Ovary (tissue), 7 donors: ENCODE measurements at regions not wholly inside any gene's neighbourhood (a gene's known extent, or its start where the extent isn't known, plus 50 kb on each side); places are given as distances from the start of the nearest gene placed in this dataset.

Source experiments
- DNase-seq, 5 donors: peaks; one replicate each; pipeline ENCODE4 v3.0.0-alpha.2; 2019 to 2020
- H3K27ac ChIP-seq, 2 donors: fragments of 200-600 bp; one replicate each; pipeline versions ENCODE4 v1.5.1 to v1.8.0; 2019 to 2022
- H3K27me3 ChIP-seq: fragments of 200-600 bp; one replicate; pipeline ENCODE4 v1.8.0; 2022
- H3K36me3 ChIP-seq: fragments of 200-600 bp; sonication (generic); one replicate; pipeline ENCODE4 v1.5.1; 2019
- H3K4me1 ChIP-seq: one replicate; pipeline ENCODE4 v1.8.1; 2013; ENCODE audit warnings: mild to moderate bottlenecking, moderate library complexity; ENCODE audit not compliant: insufficient read depth
- H3K4me3 ChIP-seq: fragments of 200-600 bp; sonication (generic); one replicate; pipeline ENCODE4 v1.5.1; 2017
- H3K9me3 ChIP-seq, 2 donors: fragments of 200-600 bp in 1 of 2; sonication (generic) in 1 of 2; one replicate each; pipeline versions ENCODE4 v1.5.1 to v1.8.1; 2013 to 2019; ENCODE audit warnings: mild to moderate bottlenecking in 1 of 2, moderate library complexity in 1 of 2
- CTCF ChIP-seq, 3 donors: fragments of 450-650 bp in 2 of 3; fragments of 200-600 bp in 1 of 3; IDR thresholded peaks; one replicate each; pipeline versions ENCODE4 v1.5.1 to v1.8.0; 2016 to 2022; ENCODE audit warnings: antibody characterized with exemption in 3 of 3, mild to moderate bottlenecking in 1 of 3
- EP300 ChIP-seq: sonication (generic); formaldehyde crosslinking; IDR thresholded peaks from one replicate; pipeline ENCODE4 v1.6.1; 2017; ENCODE audit warnings: antibody characterized with exemption
- POLR2A ChIP-seq: fragments of 450-650 bp; IDR thresholded peaks from one replicate; pipeline ENCODE4 v1.6.1; 2017; ENCODE audit warnings: antibody characterized with exemption, mild to moderate bottlenecking, moderate library complexity
- WGBS, 3 donors: extraction: QIAGEN DNeasy Blood & Tissue Kit in 1 of 3; methylation state at CpG; one replicate each; pipeline versions ENCODE4 v1.1.5 to v1.1.7; 2013 to 2017; 5-methylcytosine and 5-hydroxymethylcytosine counted together
- intact Hi-C, 4 donors: fragments of 100-400 bp; cut with DNase I; formaldehyde crosslinking; loops; one replicate each; pipeline versions ENCODE4 v1.11.0 to v1.15.1; 2022 to 2023
- donor health status: DM: no; HTN: no; CAD: no; lungs with moderate emphysema.
- donor health status: DM: no; HTN: no; CAD: no.
- donor health status: Bipolar disorder and iron deficiency.
- donor health status: DM: no; HTN: no; CAD: no.
- donor health status: DM: yes; HTN: yes; CAD: no.

DNA sequence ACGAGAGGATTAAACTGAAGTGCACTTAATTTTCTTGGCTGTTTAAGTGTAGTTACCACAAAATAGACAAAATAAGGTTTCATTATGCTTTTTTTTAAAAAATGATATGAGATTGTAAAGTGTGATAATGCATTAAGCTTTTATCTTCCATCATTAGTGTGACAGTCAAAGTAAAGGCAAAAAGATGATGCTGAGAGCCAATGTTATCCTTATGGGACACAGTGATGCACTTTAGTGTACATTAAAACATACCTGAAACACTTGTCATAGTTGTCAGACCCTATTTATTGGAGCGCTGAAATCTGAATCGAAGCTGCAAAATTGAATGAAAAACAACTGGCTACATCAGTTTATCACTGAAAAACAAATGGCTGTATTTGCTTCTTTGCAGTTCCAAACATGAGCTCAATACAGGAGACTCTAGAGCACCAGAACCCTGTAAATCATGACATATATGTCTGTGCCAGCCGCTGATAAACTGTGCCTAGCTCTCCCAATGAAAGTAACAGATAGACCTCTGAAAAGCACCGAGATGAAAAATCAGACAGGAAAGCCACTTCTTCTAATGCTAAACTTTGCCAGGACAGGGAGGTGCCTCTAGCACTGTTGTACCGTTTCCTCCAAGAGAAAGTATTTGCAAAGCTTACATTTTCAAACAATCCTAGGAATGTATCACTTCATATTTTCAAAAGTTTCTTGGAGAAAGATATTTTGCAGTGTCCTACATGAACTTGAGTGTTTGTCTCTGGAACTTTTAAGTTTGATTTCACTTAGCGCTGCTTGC lies 120.7 kb upstream of the TMPRSS15 start:
- 32 to 50% (median 38%) methylated on average over 7 of the region's 7 CpGs for WGBS, 3 donors
- TF ChIP-seq CTCF (IDR thresholded peaks at IDR 0.05): no peak
- no peak for TF ChIP-seq POLR2A
- no peak for TF ChIP-seq EP300
- H3K4me1 ChIP-seq: no peaks in the 10 kb centered on the region
- H3K27ac ChIP-seq: no peak overlapping the region
- no peak for DNase-seq
- no peaks in the 10 kb centered on the region for H3K27me3 ChIP-seq
- H3K9me3 ChIP-seq: no peaks in the 10 kb centered on the region
- intact Hi-C loops: no loop called here
- H3K4me3 ChIP-seq: no peak overlapping the region
- no peaks in the 10 kb centered on the region for H3K36me3 ChIP-seq

GRCh38 chr21:18529254-18529653 lies 125.7 kb upstream of the TMPRSS15 start:
- H3K36me3 ChIP-seq: no peaks in the 10 kb centered on the region
- no peak overlapping the region for H3K4me3 ChIP-seq
- no peaks in the 10 kb centered on the region for H3K27me3 ChIP-seq
- no peaks in the 10 kb centered on the region for H3K9me3 ChIP-seq
- TF ChIP-seq EP300 (no peak), CTCF (IDR thresholded peaks at IDR 0.05) (no peak), POLR2A (no peak)
- no peak overlapping the region for H3K27ac ChIP-seq
- DNase-seq: no peak
- H3K4me1 ChIP-seq: no peaks in the 10 kb centered on the region
- 3 to 5% (median 4%) methylated on average over 1 of the region's 1 CpG for WGBS, 3 donors
- intact Hi-C loops: no loop called here

- 16 to 20% (median 19%) methylated on average over 2 of the region's 2 CpGs for WGBS, 3 donors
- Histone ChIP-seq H3K9me3 (no peaks in the 10 kb centered on the region), H3K4me3 (no peak overlapping the region), H3K4me1 (no peaks in the 10 kb centered on the region), H3K27ac (no peak overlapping the region), H3K36me3 (no peaks in the 10 kb centered on the region), H3K27me3 (no peaks in the 10 kb centered on the region)
- intact Hi-C loops: no loop called here
- DNase-seq: no peak
- TF ChIP-seq POLR2A (no peak), EP300 (no peak), CTCF (IDR thresholded peaks at IDR 0.05) (no peak)
Measured at GRCh38 chr21:18542081-18542480, 138.5 kb upstream of the TMPRSS15 start.

GRCh38 chr21:18545908-18546307 lies 142.3 kb upstream of the TMPRSS15 start:
- TF ChIP-seq EP300: no peak
- no peak for TF ChIP-seq POLR2A
- no peak for TF ChIP-seq CTCF (IDR thresholded peaks at IDR 0.05)
- no peaks in the 10 kb centered on the region for H3K9me3 ChIP-seq
- no peaks in the 10 kb centered on the region for H3K27me3 ChIP-seq
- DNase-seq: no peak
- intact Hi-C loops: no loop called here
- H3K4me1 ChIP-seq: no peaks in the 10 kb centered on the region
- WGBS, 3 donors: 83 to 90% (median 85%) methylated on average over 1 of the region's 1 CpG
- H3K4me3 ChIP-seq: no peak overlapping the region
- no peak overlapping the region for H3K27ac ChIP-seq
- no peaks in the 10 kb centered on the region for H3K36me3 ChIP-seq
